Endothelial cell (in vitro differentiated cells): ENCODE measurements at regions not wholly inside any gene's neighbourhood (a gene's known extent, or its start where the extent isn't known, plus 50 kb on each side); places are given as distances from the start of the nearest gene placed in this dataset.
A peak's percentile ranks its signal among the peaks of the same experiment; 100 is the strongest.

Experiments
- DNase-seq: peaks from one replicate; pipeline ENCODE4 v3.0.0; 2021; ENCODE audit warnings: low spot score
- H3K27ac Mint-ChIP-seq: one replicate; pipeline ENCODE4 v1.8.0; 2021; ENCODE audit warnings: mixed read lengths, inconsistent platforms; ENCODE audit not compliant: unreplicated experiment
- H3K27me3 Mint-ChIP-seq: one replicate; pipeline ENCODE4 v1.8.0; 2021; ENCODE audit warnings: mild to moderate bottlenecking, moderate library complexity, mixed read lengths, inconsistent platforms; ENCODE audit not compliant: unreplicated experiment
- H3K36me3 Mint-ChIP-seq: one replicate; pipeline ENCODE4 v1.8.0; 2021; ENCODE audit warnings: mild to moderate bottlenecking, low read depth, mixed read lengths, inconsistent platforms; ENCODE audit not compliant: unreplicated experiment
- H3K4me1 Mint-ChIP-seq: one replicate; pipeline ENCODE4 v1.8.0; 2021; ENCODE audit warnings: mild to moderate bottlenecking, mixed read lengths, inconsistent platforms; ENCODE audit not compliant: unreplicated experiment
- H3K4me3 Mint-ChIP-seq: one replicate; pipeline ENCODE4 v1.8.0; 2021; ENCODE audit warnings: mild to moderate bottlenecking, mixed read lengths, inconsistent platforms; ENCODE audit not compliant: unreplicated experiment
- H3K9me3 Mint-ChIP-seq: one replicate; pipeline ENCODE4 v1.8.0; 2021; ENCODE audit warnings: mixed read lengths, inconsistent platforms; ENCODE audit not compliant: unreplicated experiment
- CTCF ChIP-seq: fragments of 200-600 bp; sonication (generic); IDR thresholded peaks from one replicate; pipeline ENCODE4 v1.5.0; 2021; ENCODE audit warnings: antibody characterized with exemption; ENCODE audit not compliant: unreplicated experiment

GRCh38 chr7:127448566-127448965 is 56.1 kb upstream of the ZNF800 start:
- H3K4me1 Mint-ChIP-seq, result no peaks in the 10 kb centered on the region
- no peak overlapping the region for H3K4me3 Mint-ChIP-seq
- H3K27ac Mint-ChIP-seq, result no peak overlapping the region
- H3K27me3 Mint-ChIP-seq, result no peaks in the 10 kb centered on the region
- TF ChIP-seq CTCF, result no peak
- H3K9me3 Mint-ChIP-seq, result no peaks in the 10 kb centered on the region
- DNase-seq, result no peak
- H3K36me3 Mint-ChIP-seq, result peaks cover 5% of the 10 kb centered on the region

DNA sequence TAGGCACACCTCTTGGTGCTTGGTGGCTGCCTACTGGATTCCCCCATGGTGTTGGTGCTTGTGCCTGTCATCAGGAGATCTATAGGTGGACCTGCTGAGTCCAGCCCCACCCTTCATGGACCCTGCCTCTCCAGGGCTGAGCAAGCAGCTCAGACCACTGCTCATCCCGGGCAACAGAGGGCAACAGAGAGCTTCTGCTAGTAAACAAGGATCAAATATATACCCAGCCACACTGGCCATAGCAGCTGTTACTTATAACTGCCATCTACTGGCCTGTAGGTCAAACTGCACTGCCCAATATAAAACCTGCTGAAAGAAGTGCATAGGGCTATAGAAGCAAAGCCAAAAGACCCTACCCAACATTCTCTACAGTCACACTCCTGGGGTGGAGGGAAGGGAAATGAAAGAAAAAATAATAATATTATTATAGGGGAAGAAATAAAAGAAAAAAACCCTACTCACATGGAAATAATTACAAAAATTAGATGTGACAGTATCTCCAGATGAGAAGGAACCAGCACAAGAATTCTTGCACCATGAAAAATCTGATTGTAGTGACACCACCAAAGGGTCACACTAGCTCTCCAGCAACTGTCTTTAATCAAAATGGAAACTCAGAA is 54.9 kb upstream of the ZNF800 start:
- peaks cover 5% of the 10 kb centered on the region for H3K36me3 Mint-ChIP-seq
- no peaks in the 10 kb centered on the region for H3K27me3 Mint-ChIP-seq
- no peak overlapping the region for H3K4me3 Mint-ChIP-seq
- DNase-seq, result peak; percentile 9
- H3K27ac Mint-ChIP-seq, result no peak overlapping the region
- no peaks in the 10 kb centered on the region for H3K9me3 Mint-ChIP-seq
- TF ChIP-seq CTCF, result no peak
- no peaks in the 10 kb centered on the region for H3K4me1 Mint-ChIP-seq

- Mint-ChIP-seq H3K27me3 (no peaks in the 10 kb centered on the region), H3K4me3 (no peak overlapping the region), H3K4me1 (no peaks in the 10 kb centered on the region), H3K36me3 (peaks cover 5% of the 10 kb centered on the region), H3K27ac (no peak overlapping the region), H3K9me3 (no peaks in the 10 kb centered on the region)
- no peak for TF ChIP-seq CTCF
- DNase-seq, result no peak
Measured at GRCh38 chr7:127446842-127447241, 54.3 kb upstream of the ZNF800 start.
